ENCODE measurements at regions not wholly inside any gene's neighbourhood (a gene's known extent, or its start where the extent isn't known, plus 50 kb on each side); places are given as distances from the start of the nearest gene placed in this dataset.

GRCh38 chr12:94763462-94763861 lies 113.1 kb upstream of the TMCC3 start:
- TF ChIP-seq CTCF (conservative IDR thresholded peaks at IDR 0.05 in 1 of 2, IDR thresholded peaks at IDR 0.05 in 1 of 2; ENCODE audit: extremely low read depth in 1 of 2, insufficient read depth in 1 of 2, low read depth in 1 of 2, low read length in 2 of 2) (no peak), EZH2 (IDR thresholded peaks at IDR 0.05; ENCODE audit: borderline replicate concordance, low read length) (no peak)
